HCT116 (cell line): ENCODE measurements at regions not wholly inside any gene's neighbourhood (a gene's known extent, or its start where the extent isn't known, plus 50 kb on each side); places are given as distances from the start of the nearest gene placed in this dataset.
"Not testable (repeated sequence)": the region's sequence is repeated elsewhere in the genome, so short reads cannot be mapped to it uniquely, and the experiment has no call there.

Experiments used
- ATAC-seq: fragments of 200-7000 bp; cut with Tn5 transposase; 2 replicates; pipeline ENCODE4 v1.9.1; 2020; ENCODE audit warnings: mild to moderate bottlenecking, moderate library complexity
- BruUV-seq: library from RNA; stranded (reverse); fragments of 400-500 nt; replicated peaks from 2 replicates; lab custom pipeline; 2021; lab: Mats Ljungman, UMichigan
- CTCF ChIA-PET: fragments of 300-600 bp; sonication (Branson Sonifier 250); formaldehyde crosslinking; loops from one replicate; lab custom pipeline; 2021; ENCODE audit warnings: antibody characterized with exemption; lab: Charles Lee
- POLR2A ChIA-PET: fragments of 300-600, 350-600 bp; sonication (Branson Sonifier 250); formaldehyde crosslinking; loops from one replicate; lab custom pipeline; 2021; ENCODE audit warnings: antibody characterized with exemption; lab: Charles Lee
- RAD21 ChIA-PET, 2 experiments: fragments of 300-600 bp; sonication (Branson Sonifier 250); formaldehyde crosslinking; loops; one replicate each; lab custom pipeline; 2023; ENCODE audit warnings: low total read pairs in 2 of 2; ENCODE audit not compliant: uncharacterized antibody in 2 of 2, unreplicated experiment in 2 of 2, low non-redundant PET in 1 of 2; lab: Charles Lee
- DNase-seq: peaks from one replicate; pipeline ENCODE4 v3.0.0-alpha.2; 2010; ENCODE audit warnings: low read depth, low spot score
- H2AFZ ChIP-seq: fragments of 200-600 bp; shearing (Covaris generic), sonication (generic); 2 replicates; pipeline ENCODE4 v1.6.1; 2017; ENCODE audit warnings: low read depth, mixed run types, mixed read lengths, antibody characterized with exemption, low read length; ENCODE audit not compliant: poor library complexity, severe bottlenecking
- H3K27ac ChIP-seq: 2 replicates; pipeline ENCODE4 v1.5.1; 2012; ENCODE audit warnings: low read depth, low read length
- H3K27me3 ChIP-seq: fragments of 200-600 bp; sonication (generic); 2 replicates; pipeline ENCODE4 v1.6.1; 2016; ENCODE audit warnings: mixed run types, low read length, mixed read lengths; ENCODE audit not compliant: insufficient read depth
- H3K36me3 ChIP-seq, 2 experiments: fragments of 200-500 bp in 1 of 2; fragments of 200-600 bp in 1 of 2; sonication (Bioruptor generic) in 1 of 2; sonication (generic) in 1 of 2; 2 replicates each; pipeline versions ENCODE4 v1.5.1 to v1.6.1; 2014 to 2016; ENCODE audit warnings: low read length in 2 of 2, inconsistent platforms in 1 of 2, mixed read lengths in 1 of 2, mixed run types in 1 of 2; ENCODE audit not compliant: insufficient read depth in 2 of 2, control insufficient read depth in 1 of 2
- H3K4me1 ChIP-seq, 2 experiments: fragments of 200-600 bp in 1 of 2; sonication (generic) in 1 of 2; 2 replicates each; pipeline versions ENCODE4 v1.5.1 to v1.6.1; 2012 to 2017; ENCODE audit warnings: low read length in 2 of 2, inconsistent platforms in 1 of 2, mild to moderate bottlenecking in 1 of 2, mixed read lengths in 1 of 2, mixed run types in 1 of 2, moderate library complexity in 1 of 2; ENCODE audit not compliant: insufficient read depth in 2 of 2, control insufficient read depth in 1 of 2
- H3K4me2 ChIP-seq: fragments of 200-600 bp; sonication (generic); 2 replicates; pipeline ENCODE4 v1.6.1; 2017; ENCODE audit warnings: mixed run types, low read length, mixed read lengths
- H3K4me3 ChIP-seq, 2 experiments: fragments of 200-600 bp in 1 of 2; sonication (generic) in 1 of 2; replicated peaks in 1 of 2; 2 replicates each; pipeline ENCODE4 v1.5.1; 2011 to 2016; ENCODE audit warnings: low read length in 2 of 2, control low read depth in 1 of 2, low read depth in 1 of 2, mild to moderate bottlenecking in 1 of 2, mixed read lengths in 1 of 2, mixed run types in 1 of 2
- H3K79me2 ChIP-seq: fragments of 200-600 bp; sonication (generic); 2 replicates; pipeline ENCODE4 v1.6.1; 2017; ENCODE audit warnings: mild to moderate bottlenecking, mixed run types, low read length, moderate library complexity, mixed read lengths; ENCODE audit not compliant: insufficient read depth
- H3K9ac ChIP-seq: fragments of 200-600 bp; sonication (generic); 2 replicates; pipeline ENCODE4 v1.6.1; 2016; ENCODE audit warnings: low read length, mixed read lengths
- H3K9me2 ChIP-seq: fragments of 200-600 bp; sonication (generic), shearing (Covaris generic); 2 replicates; pipeline ENCODE4 v1.6.1; 2017; ENCODE audit warnings: mixed run types, mild to moderate bottlenecking, moderate library complexity; ENCODE audit not compliant: insufficient read depth
- H3K9me3 ChIP-seq, 2 experiments: fragments of 200-500 bp in 1 of 2; fragments of 200-600 bp in 1 of 2; sonication (Bioruptor generic) in 1 of 2; sonication (generic) in 1 of 2; 2 replicates each; pipeline ENCODE4 v1.6.1; 2014 to 2017; ENCODE audit warnings: low read length in 2 of 2, mixed read lengths in 2 of 2, inconsistent platforms in 1 of 2, low read depth in 1 of 2, mild to moderate bottlenecking in 1 of 2, mixed run types in 1 of 2, moderate library complexity in 1 of 2; ENCODE audit not compliant: control insufficient read depth in 1 of 2, insufficient read depth in 1 of 2
- H4K20me1 ChIP-seq: fragments of 200-600 bp; sonication (generic), shearing (Covaris generic); 2 replicates; pipeline ENCODE4 v1.6.1; 2017; ENCODE audit warnings: mixed run types, mild to moderate bottlenecking, moderate library complexity; ENCODE audit not compliant: insufficient read depth
- intact Hi-C: fragments of 100-400 bp; cut with micrococcal nuclease; formaldehyde crosslinking; loops from 2 replicates; pipeline ENCODE4 v1.10.0; 2022

GRCh38 chr17:18569489-18569913, 74.7 kb downstream of the TBC1D28 start:
- POLR2A ChIA-PET, H3K27ac ChIP-seq, H4K20me1 ChIP-seq, intact Hi-C loops, H3K9me2 ChIP-seq, H3K36me3 ChIP-seq, H3K9ac ChIP-seq, H3K9me3 ChIP-seq, DNase-seq, H3K79me2 ChIP-seq, H3K4me3 ChIP-seq, BruUV-seq, H3K27me3 ChIP-seq: not testable (repeated sequence)
- ChIA-PET RAD21 (interaction anchor here in 1 of 2 experiments (0.7 kb wide), 1 partner anchor 1456 kb away, joined by 4 read pairs; no protein-coding TSS in a partner anchor), CTCF (interaction anchor here (1.0 kb wide), 1 partner anchor 1578 kb away, joined by 3 read pairs; no protein-coding TSS in a partner anchor)
- H3K4me2 ChIP-seq, result peak overlapping the region; percentile 60
- H3K4me1 ChIP-seq, result peaks cover 4 to 14% of the 10 kb centered on the region in 2 experiments; a peak in 3 of 4 replicates
- peak; percentile 99 for ATAC-seq
- H2AFZ ChIP-seq, result peak overlapping the region; percentile 68

GRCh38 chr17:18572536-18572935, 71.7 kb downstream of the TBC1D28 start:
- BruUV-seq, DNase-seq, H3K4me3 ChIP-seq, H3K4me2 ChIP-seq, RAD21 ChIA-PET, H2AFZ ChIP-seq, H3K9me3 ChIP-seq, ATAC-seq, H4K20me1 ChIP-seq, H3K36me3 ChIP-seq, intact Hi-C loops, H3K27me3 ChIP-seq, CTCF ChIA-PET, H3K27ac ChIP-seq, POLR2A ChIA-PET, H3K9me2 ChIP-seq, H3K9ac ChIP-seq, H3K79me2 ChIP-seq: not testable (repeated sequence)
- H3K4me1 ChIP-seq, result peaks cover 4 to 14% of the 10 kb centered on the region in 2 experiments; a peak in 3 of 4 replicates

- not testable (repeated sequence) for BruUV-seq
Observed at GRCh38 chr17:18574137-18574536, 70.1 kb downstream of the TBC1D28 start.

More at GRCh38 chr17:18574137-18574536, 70.1 kb downstream of the TBC1D28 start:
- H3K9me3 ChIP-seq, intact Hi-C loops, H3K36me3 ChIP-seq, H4K20me1 ChIP-seq, CTCF ChIA-PET, H3K27ac ChIP-seq, RAD21 ChIA-PET, H2AFZ ChIP-seq, H3K79me2 ChIP-seq, H3K4me1 ChIP-seq, H3K27me3 ChIP-seq, H3K4me2 ChIP-seq, DNase-seq, H3K9ac ChIP-seq, H3K9me2 ChIP-seq, H3K4me3 ChIP-seq, POLR2A ChIA-PET, ATAC-seq: not testable (repeated sequence)
